Immature natural killer cell (primary cell): ENCODE measurements at regions not wholly inside any gene's neighbourhood (a gene's known extent, or its start where the extent isn't known, plus 50 kb on each side); places are given as distances from the start of the nearest gene placed in this dataset.
"Not testable (repeated sequence)": the region's sequence is repeated elsewhere in the genome, so short reads cannot be mapped to it uniquely, and the experiment has no call there.

Experiments used
- DNase-seq, 3 donors: peaks; one replicate each; pipeline ENCODE4 v3.0.0; 2022; ENCODE audit warnings: mixed read lengths in 1 of 3
- H3K27ac Mint-ChIP-seq, 6 donors: one replicate each; pipeline ENCODE4 v1.8.0; 2020; ENCODE audit warnings: mixed read lengths in 6 of 6, mild to moderate bottlenecking in 5 of 6, inconsistent platforms in 4 of 6, moderate library complexity in 3 of 6
- H3K27me3 Mint-ChIP-seq, 3 donors: one replicate each; pipeline ENCODE4 v1.8.0; 2020 to 2021; ENCODE audit warnings: low read depth in 3 of 3, mild to moderate bottlenecking in 3 of 3, mixed read lengths in 3 of 3, moderate library complexity in 3 of 3, inconsistent platforms in 1 of 3
- H3K36me3 Mint-ChIP-seq, 3 donors: one replicate each; pipeline ENCODE4 v1.8.0; 2020; ENCODE audit warnings: mixed read lengths in 3 of 3, inconsistent platforms in 2 of 3, mild to moderate bottlenecking in 2 of 3
- H3K4me1 Mint-ChIP-seq, 2 donors: one replicate each; pipeline ENCODE4 v1.8.0; 2020; ENCODE audit warnings: inconsistent platforms in 2 of 2, mild to moderate bottlenecking in 2 of 2, mixed read lengths in 2 of 2, moderate library complexity in 1 of 2
- H3K4me3 Mint-ChIP-seq, 5 donors: one replicate each; pipeline ENCODE4 v1.8.0; 2020; ENCODE audit warnings: mild to moderate bottlenecking in 5 of 5, mixed read lengths in 5 of 5, inconsistent platforms in 3 of 5, moderate library complexity in 3 of 5
- H3K9me3 Mint-ChIP-seq, 6 donors: one replicate each; pipeline ENCODE4 v1.8.0; 2020; ENCODE audit warnings: mild to moderate bottlenecking in 6 of 6, mixed read lengths in 6 of 6, inconsistent platforms in 4 of 6, moderate library complexity in 3 of 6

DNA sequence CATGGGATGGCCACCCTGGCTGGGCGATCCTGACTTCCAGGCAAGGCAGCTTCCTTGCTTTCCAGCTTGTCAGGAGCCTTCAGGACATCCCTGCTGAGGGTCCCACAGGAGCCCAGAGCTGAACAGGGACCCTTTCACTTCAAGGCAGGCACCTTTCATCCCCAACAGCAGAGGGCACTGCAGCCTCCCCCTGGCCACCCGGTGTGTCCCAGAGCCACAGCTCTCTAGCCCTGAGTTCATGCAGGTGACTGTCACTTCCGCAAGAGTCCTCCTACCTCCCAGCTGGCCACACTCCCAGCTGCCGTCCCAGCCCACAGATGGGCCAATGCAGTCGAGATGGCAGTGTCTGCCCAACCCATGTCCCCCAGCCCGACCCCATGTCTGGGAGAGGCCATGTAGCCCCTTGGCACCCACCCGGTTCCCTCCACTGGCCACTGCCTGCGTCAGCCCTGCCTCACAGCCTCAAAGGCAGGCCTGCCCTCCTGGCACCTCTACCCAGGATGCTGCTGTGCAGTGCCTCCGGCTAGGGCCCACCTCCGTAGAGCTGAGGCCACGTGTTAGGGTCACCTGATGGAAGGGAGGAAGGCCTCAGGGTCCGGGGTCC, 248.3 kb downstream of the CCDC74A start:
- H3K4me1 Mint-ChIP-seq, H3K36me3 Mint-ChIP-seq, H3K4me3 Mint-ChIP-seq, DNase-seq, H3K9me3 Mint-ChIP-seq, H3K27ac Mint-ChIP-seq, H3K27me3 Mint-ChIP-seq: not testable (repeated sequence)

DNA sequence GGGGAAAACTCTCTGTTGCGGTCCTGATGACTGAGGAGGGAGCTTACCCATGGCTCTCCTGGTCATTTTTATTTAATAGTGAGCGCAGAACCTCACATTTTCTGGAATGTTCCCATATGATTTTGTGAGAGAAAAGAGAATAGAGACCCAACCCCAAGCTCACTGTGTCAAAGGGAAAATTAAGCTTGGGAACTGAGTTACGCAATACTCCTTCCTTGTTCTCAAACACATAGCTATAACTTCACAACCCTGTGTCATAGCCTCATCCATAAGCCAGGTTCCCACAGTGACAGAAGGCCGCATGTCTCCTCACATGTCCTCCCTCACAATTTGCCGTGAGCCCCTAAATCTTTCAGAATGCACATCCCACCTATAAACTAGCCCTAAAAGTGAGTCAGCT, 252.8 kb downstream of the CCDC74A start:
- not testable (repeated sequence) for H3K27ac Mint-ChIP-seq, H3K4me3 Mint-ChIP-seq, H3K4me1 Mint-ChIP-seq, DNase-seq, H3K9me3 Mint-ChIP-seq, H3K36me3 Mint-ChIP-seq, H3K27me3 Mint-ChIP-seq

GRCh38 chr2:131801210-131801744, 273.6 kb downstream of the CCDC74A start:
- H3K27me3 Mint-ChIP-seq: peaks cover 2 to 3% (median 2%) of the 10 kb centered on the region in 3 donors
- no peaks in the 10 kb centered on the region for H3K9me3 Mint-ChIP-seq
- no peak overlapping the region for H3K27ac Mint-ChIP-seq
- peaks cover 9 to 10% of the 10 kb centered on the region in 2 donors for H3K4me1 Mint-ChIP-seq
- H3K4me3 Mint-ChIP-seq: no peak overlapping the region
- no peak for DNase-seq
- no peaks in the 10 kb centered on the region for H3K36me3 Mint-ChIP-seq

DNA sequence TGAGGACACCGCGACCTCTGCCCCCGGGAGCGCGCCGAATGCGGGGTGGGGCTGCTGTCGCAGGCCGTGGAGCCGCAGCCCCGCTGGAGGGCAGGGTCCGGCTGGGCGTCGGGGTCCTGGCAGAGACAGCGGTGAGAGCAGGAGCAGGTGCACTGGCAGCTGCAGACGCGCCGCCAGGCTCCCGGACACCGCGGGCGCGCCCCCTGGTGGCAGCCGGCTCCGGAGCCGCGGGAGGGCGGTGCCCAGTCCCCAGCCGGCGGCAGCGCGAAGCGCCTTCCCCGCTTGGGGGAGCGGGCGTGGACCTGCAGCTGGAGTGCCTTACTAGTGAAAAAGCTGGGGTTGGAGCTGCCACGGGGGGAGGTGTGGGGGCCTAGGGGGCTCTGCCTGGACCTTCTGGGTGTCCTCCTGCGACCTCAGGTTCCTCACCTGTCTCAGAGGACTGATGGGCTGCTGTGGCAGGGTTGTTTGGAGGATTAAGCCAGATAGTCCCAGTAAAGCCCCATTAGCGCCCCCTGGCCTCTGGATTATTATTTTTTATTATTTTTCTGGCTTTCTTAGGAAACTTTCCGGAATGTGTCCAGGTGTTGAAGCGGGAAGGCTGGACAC, 274.2 kb downstream of the CCDC74A start:
- Mint-ChIP-seq H3K4me1 (peaks cover 9 to 10% of the 10 kb centered on the region in 2 donors), H3K4me3 (peak overlapping the region; percentile 65 to 78 (median 76))
- peak; percentile 57 to 67 (median 65) for DNase-seq
- H3K36me3 Mint-ChIP-seq, H3K9me3 Mint-ChIP-seq, H3K27ac Mint-ChIP-seq, H3K27me3 Mint-ChIP-seq: not testable (repeated sequence)

DNA sequence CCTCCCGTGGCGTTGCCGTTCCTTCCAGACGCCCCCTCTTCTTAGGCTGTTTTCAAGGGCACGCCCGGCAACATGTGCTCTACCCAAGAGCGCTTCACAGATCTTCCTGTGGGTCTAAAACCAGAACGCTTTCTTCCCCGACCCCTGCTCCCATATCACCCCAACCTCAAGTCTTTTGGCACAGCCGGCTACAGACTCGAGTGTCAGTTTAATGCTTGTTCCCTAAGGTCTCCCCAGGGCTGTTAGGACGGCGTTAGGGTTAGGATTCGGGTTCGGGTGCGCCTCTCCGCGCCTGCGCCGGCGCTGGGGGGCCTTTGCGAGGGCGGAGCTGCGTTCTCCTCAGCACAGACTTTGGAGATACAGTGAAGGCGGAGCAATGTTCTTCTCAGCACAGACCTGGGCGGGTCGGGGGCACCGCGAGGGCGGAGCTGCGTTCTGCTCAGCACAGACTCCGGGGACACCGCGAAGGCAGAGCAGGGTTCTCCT, 274.7 kb downstream of the CCDC74A start:
- H3K27me3 Mint-ChIP-seq, H3K27ac Mint-ChIP-seq, H3K9me3 Mint-ChIP-seq, H3K36me3 Mint-ChIP-seq: not testable (repeated sequence)
- peak; percentile 7 to 19 (median 12) for DNase-seq
- Mint-ChIP-seq H3K4me1 (peaks cover 9 to 10% of the 10 kb centered on the region in 2 donors), H3K4me3 (peak overlapping the region; percentile 65 to 78 (median 76))

DNA sequence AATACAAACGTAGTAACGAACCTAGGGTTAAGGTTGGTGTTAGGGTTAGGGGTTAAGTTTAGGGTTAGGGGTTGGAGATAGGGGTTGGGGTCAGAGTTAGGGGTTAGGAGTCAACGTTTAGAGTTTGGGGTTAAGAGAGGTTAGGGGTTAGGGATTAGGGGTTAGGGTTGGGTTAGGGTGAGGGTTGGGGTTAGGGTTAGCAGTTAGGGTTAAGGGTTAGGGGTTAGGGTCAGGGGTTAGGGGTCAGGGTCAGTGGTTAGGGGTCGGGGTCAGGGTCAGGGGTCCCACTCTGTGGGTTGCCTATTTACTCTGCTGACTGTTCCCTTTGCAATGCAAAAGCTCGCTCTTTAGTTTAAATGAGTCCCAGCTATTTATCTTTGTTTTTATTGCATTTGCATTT, 275.5 kb downstream of the CCDC74A start:
- H3K27me3 Mint-ChIP-seq, H3K27ac Mint-ChIP-seq, H3K9me3 Mint-ChIP-seq, DNase-seq, H3K36me3 Mint-ChIP-seq: not testable (repeated sequence)
- Mint-ChIP-seq H3K4me3 (peak overlapping the region in 1 of 5 donors; percentile 29), H3K4me1 (peaks cover 9 to 10% of the 10 kb centered on the region in 2 donors)

DNA sequence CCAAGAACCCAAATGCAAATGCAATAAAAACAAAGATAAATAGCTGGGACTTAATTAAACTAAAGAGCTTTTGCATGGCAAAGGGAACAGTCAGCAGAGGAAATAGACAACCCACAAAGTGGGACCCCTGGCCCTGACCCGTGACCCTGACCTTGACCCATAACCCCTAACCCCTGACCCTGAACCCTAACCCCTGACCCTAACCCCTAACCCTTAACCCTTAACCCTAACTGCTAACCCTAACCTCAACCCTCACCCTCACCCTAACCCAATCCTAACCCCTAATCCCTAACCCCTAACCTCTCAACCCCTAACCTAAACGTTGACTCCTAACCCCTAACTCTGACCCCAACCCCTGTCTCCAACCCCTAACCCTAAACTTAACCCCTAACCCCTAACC, 284.9 kb downstream of the CCDC74A start:
- H3K36me3 Mint-ChIP-seq, H3K9me3 Mint-ChIP-seq, DNase-seq, H3K4me1 Mint-ChIP-seq, H3K27ac Mint-ChIP-seq, H3K27me3 Mint-ChIP-seq, H3K4me3 Mint-ChIP-seq: not testable (repeated sequence)

DNA sequence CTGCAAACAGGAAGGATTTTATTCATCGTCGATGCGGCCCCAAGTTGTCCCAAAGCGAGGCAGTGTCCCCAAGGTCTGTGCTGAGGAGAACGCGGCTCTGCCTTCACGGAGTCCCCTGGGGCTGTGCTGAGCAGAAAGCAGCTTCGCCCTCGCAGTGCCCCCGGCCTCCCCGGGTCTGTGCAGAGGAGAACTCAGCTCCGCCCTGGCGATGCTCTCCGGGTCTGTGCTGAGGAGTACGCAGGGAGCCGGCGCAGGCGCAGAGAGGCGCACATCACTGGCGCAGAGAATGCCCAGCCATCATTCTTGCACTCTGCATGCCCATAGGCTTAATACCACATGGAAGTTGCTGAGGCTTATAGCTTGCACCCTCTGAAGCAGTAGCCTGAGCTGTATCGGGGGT, 285.7 kb downstream of the CCDC74A start:
- H3K27ac Mint-ChIP-seq, H3K36me3 Mint-ChIP-seq, H3K27me3 Mint-ChIP-seq, H3K9me3 Mint-ChIP-seq, H3K4me3 Mint-ChIP-seq, H3K4me1 Mint-ChIP-seq, DNase-seq: not testable (repeated sequence)

DNA sequence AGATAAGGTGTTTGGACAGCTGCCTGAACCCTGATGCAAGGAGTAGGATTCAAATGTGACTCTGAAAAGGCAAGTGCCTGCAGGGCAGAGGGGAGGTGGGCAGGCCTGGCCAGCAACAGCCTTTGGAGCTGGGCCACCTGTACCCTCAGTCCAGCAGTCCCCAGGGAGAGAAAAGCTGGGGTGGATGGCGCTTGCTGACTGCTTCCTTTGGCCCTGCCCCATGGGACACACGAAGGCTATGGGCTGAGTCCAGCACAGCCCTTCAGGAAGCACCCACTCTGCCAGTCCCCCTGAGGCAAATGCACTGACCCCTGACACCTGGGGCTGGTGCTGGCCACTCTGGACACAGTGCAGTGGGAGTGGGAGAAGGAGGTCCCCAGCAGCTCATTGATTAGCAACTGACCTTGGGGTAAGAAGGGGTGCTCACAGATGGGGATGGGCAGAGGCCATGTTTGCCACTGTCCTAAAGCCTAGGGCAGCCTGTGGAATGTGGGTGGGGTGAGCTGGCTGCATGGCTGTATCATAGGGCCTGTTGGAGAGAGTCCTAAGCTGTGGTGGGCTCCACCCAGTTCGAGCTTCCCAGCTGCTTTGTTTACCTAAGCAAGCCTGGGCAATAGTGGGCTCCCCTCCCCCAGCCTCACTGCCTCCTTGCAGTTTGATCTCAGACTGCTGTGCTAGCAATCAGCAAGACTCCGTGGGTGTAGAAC, 290.7 kb downstream of the CCDC74A start:
- DNase-seq, H3K9me3 Mint-ChIP-seq, H3K27me3 Mint-ChIP-seq, H3K27ac Mint-ChIP-seq, H3K4me3 Mint-ChIP-seq, H3K4me1 Mint-ChIP-seq, H3K36me3 Mint-ChIP-seq: not testable (repeated sequence)

- not testable (repeated sequence) for H3K4me3 Mint-ChIP-seq, DNase-seq, H3K36me3 Mint-ChIP-seq, H3K9me3 Mint-ChIP-seq, H3K27me3 Mint-ChIP-seq, H3K27ac Mint-ChIP-seq, H3K4me1 Mint-ChIP-seq
Measured at GRCh38 chr2:131822237-131822721, 294.6 kb downstream of the CCDC74A start.

- H3K4me1 Mint-ChIP-seq, H3K27me3 Mint-ChIP-seq, DNase-seq, H3K27ac Mint-ChIP-seq, H3K4me3 Mint-ChIP-seq, H3K36me3 Mint-ChIP-seq, H3K9me3 Mint-ChIP-seq: not testable (repeated sequence)
Measured at GRCh38 chr2:131823058-131823457, 295.4 kb downstream of the CCDC74A start.

DNA sequence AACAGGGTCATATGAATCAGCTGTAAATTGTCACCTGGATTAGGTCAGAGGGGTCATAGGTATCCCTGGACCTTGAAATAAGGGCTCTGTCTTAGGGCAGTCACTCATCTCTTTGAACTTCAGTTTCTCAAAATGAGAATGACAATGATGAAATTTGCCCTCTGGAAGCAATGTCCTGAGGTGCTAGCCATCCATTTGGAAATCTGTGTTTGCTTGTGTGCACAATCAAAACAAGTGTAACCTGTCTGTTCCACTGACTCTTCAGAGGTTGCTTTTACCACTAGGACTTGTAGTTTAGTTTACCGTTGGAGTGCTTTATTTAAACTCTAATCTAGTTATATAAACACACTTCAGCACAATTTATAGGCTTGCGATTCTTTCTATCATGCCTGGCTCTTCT, 297.3 kb downstream of the CCDC74A start:
- H3K36me3 Mint-ChIP-seq, H3K9me3 Mint-ChIP-seq, H3K27ac Mint-ChIP-seq, H3K4me3 Mint-ChIP-seq, H3K27me3 Mint-ChIP-seq, DNase-seq, H3K4me1 Mint-ChIP-seq: not testable (repeated sequence)

GRCh38 chr2:131827481-131828163, 299.9 kb downstream of the CCDC74A start:
- Mint-ChIP-seq H3K4me3 (no peak overlapping the region), H3K27ac (no peak overlapping the region)

DNA sequence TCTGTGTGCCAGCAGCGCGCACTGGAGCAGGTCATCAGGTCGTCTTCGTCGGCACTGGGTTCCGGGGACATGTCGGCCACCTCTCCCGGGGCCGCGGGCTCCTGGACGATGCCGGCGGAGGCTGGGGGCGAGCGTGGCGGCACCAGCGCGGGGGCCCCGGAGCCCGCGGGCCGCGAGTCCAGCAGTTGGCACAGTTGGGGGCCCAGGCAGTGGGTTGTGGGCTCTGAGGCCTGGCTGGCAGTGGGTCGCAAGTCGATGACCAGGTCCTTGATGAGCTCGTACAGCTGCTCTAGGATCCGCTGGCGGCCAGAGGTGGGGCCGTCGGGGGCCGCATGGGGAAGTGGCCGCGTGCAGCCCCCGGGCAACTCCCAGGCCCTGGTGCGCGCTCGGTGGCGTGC, 300.5 kb downstream of the CCDC74A start:
- Mint-ChIP-seq H3K27me3 (peaks cover 0 to 3% (median 0%) of the 10 kb centered on the region in 3 donors), H3K9me3 (peaks cover 0 to 4% (median 0%) of the 10 kb centered on the region in 6 donors)

More at GRCh38 chr2:131827481-131828163, 299.9 kb downstream of the CCDC74A start:
- H3K4me1 Mint-ChIP-seq: no peaks in the 10 kb centered on the region
- DNase-seq: no peak
- H3K27me3 Mint-ChIP-seq: peaks cover 0 to 3% (median 0%) of the 10 kb centered on the region in 3 donors
- H3K9me3 Mint-ChIP-seq: peaks cover 0 to 4% (median 0%) of the 10 kb centered on the region in 6 donors
- H3K36me3 Mint-ChIP-seq: no peaks in the 10 kb centered on the region

More for the DNA sequence above, 300.5 kb downstream of the CCDC74A start:
- no peak for DNase-seq
- Mint-ChIP-seq H3K36me3 (no peaks in the 10 kb centered on the region), H3K4me1 (no peaks in the 10 kb centered on the region), H3K27ac (no peak overlapping the region), H3K4me3 (no peak overlapping the region)
